Left lung (tissue), 4 donors: ENCODE measurements at regions not wholly inside any gene's neighbourhood (a gene's known extent, or its start where the extent isn't known, plus 50 kb on each side); places are given as distances from the start of the nearest gene placed in this dataset.

ENCODE experiments used
- ATAC-seq: fragments of 200-7000 bp; cut with Tn5 transposase; one replicate; pipeline ENCODE4 v1.9.1; 2020; ENCODE audit warnings: moderate library complexity
- DNase-seq, 4 donors: peaks; one replicate each; pipeline ENCODE4 v3.0.0-alpha.2; 2013 to 2020
- H3K27ac ChIP-seq, 2 donors: fragments of 200-600 bp; sonication (generic) in 1 of 2; one replicate each; pipeline versions ENCODE4 v1.5.0 to v1.8.0; 2020 to 2021
- H3K27me3 ChIP-seq, 2 donors: fragments of 200-600 bp; sonication (generic) in 1 of 2; one replicate each; pipeline versions ENCODE4 v1.5.0 to v1.8.0; 2020 to 2021
- H3K36me3 ChIP-seq, 2 donors: fragments of 200-600 bp; sonication (generic) in 1 of 2; one replicate each; pipeline versions ENCODE4 v1.5.0 to v1.8.0; 2020 to 2021
- H3K4me1 ChIP-seq, 2 donors: fragments of 200-600 bp; one replicate each; pipeline ENCODE4 v1.8.0; 2021
- H3K4me3 ChIP-seq, 2 donors: fragments of 200-600 bp; sonication (generic) in 1 of 2; one replicate each; pipeline versions ENCODE4 v1.5.0 to v1.8.0; 2020 to 2021; ENCODE audit warnings: mild to moderate bottlenecking in 1 of 2
- H3K9me3 ChIP-seq, 2 donors: fragments of 200-600 bp; sonication (generic) in 1 of 2; one replicate each; pipeline versions ENCODE4 v1.5.0 to v1.8.0; 2020 to 2021
- CTCF ChIP-seq, 2 donors: fragments of 200-600 bp; sonication (generic) in 1 of 2; IDR thresholded peaks; one replicate each; pipeline versions ENCODE4 v1.5.0 to v1.8.0; 2021; ENCODE audit warnings: antibody characterized with exemption in 2 of 2
- intact Hi-C, 2 donors: fragments of 100-400 bp; cut with DNase I; formaldehyde crosslinking; loops; one replicate each; pipeline versions ENCODE4 v1.11.2 to v1.14.2; 2022
- donor health status: DM: no; HTN: yes; CAD: no.
- donor health status: DM: no; HTN: no; CAD: no.

DNA sequence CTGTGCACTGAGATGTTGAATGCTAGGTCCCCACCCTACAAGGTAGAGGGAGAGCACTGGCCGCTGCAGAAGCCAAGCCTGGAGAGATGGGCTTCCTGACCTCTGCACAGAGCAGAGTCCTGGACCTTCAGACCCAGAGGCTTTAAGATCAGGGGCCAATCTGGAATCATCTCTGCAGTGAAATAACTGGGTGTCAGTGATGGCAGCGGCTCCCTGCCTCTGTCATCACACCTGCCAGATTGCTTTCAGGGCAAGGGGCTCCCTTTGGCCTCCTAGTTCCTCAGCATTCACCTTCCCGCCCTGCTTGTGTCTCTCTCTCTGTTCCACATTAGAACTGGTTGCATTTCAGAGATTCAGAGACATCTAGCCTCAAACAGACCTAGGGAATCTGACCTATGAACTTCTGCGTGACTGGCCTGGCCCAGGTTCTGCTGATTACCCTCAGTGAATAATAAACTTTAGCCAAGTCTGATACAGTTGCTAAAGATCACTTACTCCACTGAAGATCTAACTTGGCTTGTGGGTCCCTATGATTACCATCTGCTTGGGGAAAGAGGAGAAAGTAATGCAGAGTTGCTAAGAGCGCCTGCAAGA, 87.8 kb downstream of the ATP1A1 start:
- Histone ChIP-seq H3K4me3 (no peak overlapping the region), H3K9me3 (no peaks in the 10 kb centered on the region), H3K36me3 (no peaks in the 10 kb centered on the region), H3K27me3 (no peaks in the 10 kb centered on the region), H3K4me1 (no peaks in the 10 kb centered on the region), H3K27ac (no peak overlapping the region)
- ATAC-seq (no peak), DNase-seq (no peak)
- TF ChIP-seq CTCF (IDR thresholded peaks at IDR 0.05): no peak
- intact Hi-C loops: no loop called here

DNA sequence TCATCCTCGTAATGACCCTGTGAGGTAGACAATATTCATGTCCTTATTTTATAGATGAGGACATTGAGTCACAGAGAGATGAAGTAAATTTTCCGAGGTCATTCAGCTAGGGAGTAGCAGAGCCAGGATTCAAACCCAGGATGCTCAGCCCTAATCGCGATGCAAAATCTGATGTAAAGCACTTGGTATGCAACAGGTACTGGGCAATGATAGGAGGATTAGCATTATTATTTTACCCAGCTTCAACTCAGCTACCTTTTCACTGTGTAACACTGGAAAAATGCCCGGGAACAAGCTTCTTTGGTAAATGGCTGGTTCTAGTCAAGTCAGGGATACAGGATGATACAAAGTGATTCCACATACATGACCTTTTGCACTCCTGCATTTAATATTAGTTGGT, 88.7 kb downstream of the ATP1A1 start:
- Histone ChIP-seq H3K4me3 (no peak overlapping the region), H3K36me3 (no peaks in the 10 kb centered on the region), H3K4me1 (no peaks in the 10 kb centered on the region), H3K27me3 (no peaks in the 10 kb centered on the region), H3K9me3 (no peaks in the 10 kb centered on the region), H3K27ac (no peak overlapping the region)
- intact Hi-C loops: no loop called here
- DNase-seq (no peak), ATAC-seq (no peak)
- no peak for TF ChIP-seq CTCF (IDR thresholded peaks at IDR 0.05)

- DNase-seq: no peak
- Histone ChIP-seq H3K36me3 (no peaks in the 10 kb centered on the region), H3K4me1 (no peaks in the 10 kb centered on the region), H3K4me3 (no peak overlapping the region), H3K9me3 (no peaks in the 10 kb centered on the region), H3K27me3 (no peaks in the 10 kb centered on the region), H3K27ac (no peak overlapping the region)
- intact Hi-C loops: no loop called here
- ATAC-seq: no peak
- TF ChIP-seq CTCF (IDR thresholded peaks at IDR 0.05): no peak
Measured at GRCh38 chr1:116462722-116463121, 89.7 kb downstream of the ATP1A1 start.

- no peak for DNase-seq
- intact Hi-C loops: no loop called here
Measured at GRCh38 chr1:116463730-116464129, 90.7 kb downstream of the ATP1A1 start.

More at GRCh38 chr1:116463730-116464129, 90.7 kb downstream of the ATP1A1 start:
- Histone ChIP-seq H3K36me3 (no peaks in the 10 kb centered on the region), H3K27me3 (no peaks in the 10 kb centered on the region), H3K27ac (no peak overlapping the region), H3K9me3 (no peaks in the 10 kb centered on the region), H3K4me1 (no peaks in the 10 kb centered on the region), H3K4me3 (no peak overlapping the region)
- no peak for ATAC-seq
- TF ChIP-seq CTCF (IDR thresholded peaks at IDR 0.05): no peak
